PC-3 (cell line): ENCODE measurements at regions not wholly inside any gene's neighbourhood (a gene's known extent, or its start where the extent isn't known, plus 50 kb on each side); places are given as distances from the start of the nearest gene placed in this dataset.

Experiments used
- ATAC-seq: fragments of 200-7000 bp; cut with Tn5 transposase; 2 replicates; pipeline ENCODE4 v1.9.1; 2020; ENCODE audit warnings: mild to moderate bottlenecking, moderate library complexity
- BruUV-seq: library from RNA; stranded (reverse); fragments of 400-500 nt; replicated peaks from 2 replicates; lab custom pipeline; 2021; lab: Mats Ljungman, UMichigan
- CTCF ChIA-PET: fragments of 300-600 bp; sonication (Branson Sonifier 250); formaldehyde crosslinking; loops from one replicate; lab custom pipeline; 2022; ENCODE audit warnings: antibody characterized with exemption; lab: Charles Lee
- POLR2A ChIA-PET: fragments of 300-600 bp; sonication (Branson Sonifier 250); formaldehyde crosslinking; loops from one replicate; lab custom pipeline; 2022; ENCODE audit warnings: antibody characterized with exemption; ENCODE audit not compliant: unreplicated experiment; lab: Charles Lee
- DNase-seq: peaks from one replicate; pipeline ENCODE4 v3.0.0-alpha.2; 2015
- H2AFZ ChIP-seq: fragments of 300-600 bp; sonication (generic); 2 replicates; pipeline ENCODE4 v1.6.0; 2016; ENCODE audit warnings: antibody characterized with exemption, low read length
- H3F3A ChIP-seq: fragments of 300-600 bp; sonication (generic); one replicate; pipeline ENCODE4 v1.6.0; 2017; ENCODE audit warnings: antibody characterized with exemption, low read length, control low read depth, mild to moderate bottlenecking; ENCODE audit not compliant: unreplicated experiment
- H3K27ac ChIP-seq: fragments of 300-600 bp; sonication (generic); 2 replicates; pipeline ENCODE4 v1.5.1; 2016; ENCODE audit warnings: mild to moderate bottlenecking, low read length
- H3K27me3 ChIP-seq: fragments of 300-600 bp; sonication (generic); 2 replicates; pipeline ENCODE4 v1.6.1; 2016; ENCODE audit warnings: low read length, mixed read lengths
- H3K36me3 ChIP-seq: fragments of 300-600 bp; sonication (generic); 2 replicates; pipeline ENCODE4 v1.6.1; 2016; ENCODE audit warnings: low read depth, mixed run types, low read length, mixed read lengths
- H3K4me1 ChIP-seq: fragments of 300-600 bp; sonication (generic); 2 replicates; pipeline ENCODE4 v1.5.1; 2016; ENCODE audit warnings: low read length; ENCODE audit not compliant: insufficient read depth
- H3K4me2 ChIP-seq: fragments of 300-600 bp; sonication (generic); 2 replicates; pipeline ENCODE4 v1.6.0; 2016; ENCODE audit warnings: low read length
- H3K4me3 ChIP-seq: fragments of 300-600 bp; sonication (generic); 2 replicates; pipeline ENCODE4 v1.5.1; 2016; ENCODE audit warnings: mild to moderate bottlenecking, low read length, mixed read lengths
- H3K79me2 ChIP-seq: fragments of 300-600 bp; sonication (generic); 2 replicates; pipeline ENCODE4 v1.6.1; 2017; ENCODE audit warnings: low read length, mixed read lengths
- H3K9ac ChIP-seq: fragments of 300-600 bp; sonication (generic); 2 replicates; pipeline ENCODE4 v1.6.0; 2016; ENCODE audit warnings: mild to moderate bottlenecking, low read length
- H3K9me2 ChIP-seq: fragments of 300-600 bp; sonication (generic); replicated peaks from 2 replicates; pipeline ENCODE4 v1.6.1; 2016; ENCODE audit warnings: mixed run types, low read length, mixed read lengths
- H3K9me3 ChIP-seq: fragments of 300-600 bp; sonication (generic); 2 replicates; pipeline ENCODE4 v1.6.1; 2016; ENCODE audit warnings: low read length, mixed read lengths
- H4K20me1 ChIP-seq: fragments of 300-600 bp; sonication (generic); 2 replicates; pipeline ENCODE4 v1.6.1; 2016; ENCODE audit warnings: low read length, mixed read lengths
- CTCF ChIP-seq: fragments of 300-600 bp; sonication (generic); conservative IDR thresholded peaks from 2 replicates; pipeline ENCODE4 v1.5.1; 2017; ENCODE audit warnings: antibody characterized with exemption, low read depth, mild to moderate bottlenecking, low read length
- EZH2 ChIP-seq: fragments of 300-600 bp; sonication (generic); IDR thresholded peaks from one replicate; pipeline ENCODE4 v1.6.1; 2017; ENCODE audit warnings: antibody characterized with exemption, mild to moderate bottlenecking, low read length; ENCODE audit not compliant: unreplicated experiment
- EZH2phosphoT487 ChIP-seq: fragments of 300-600 bp; sonication (generic); IDR thresholded peaks from 2 replicates; pipeline ENCODE4 v1.6.1; 2018; ENCODE audit warnings: mild to moderate bottlenecking, antibody characterized with exemption, low read length, borderline replicate concordance
- intact Hi-C: fragments of 100-400 bp; cut with micrococcal nuclease; formaldehyde crosslinking; loops from 2 replicates; pipeline ENCODE4 v1.9.0; 2023

GRCh38 chr10:126844406-126844805 lies 60.8 kb upstream of the DOCK1 start:
- Histone ChIP-seq H4K20me1 (no peaks in the 10 kb centered on the region), H3K4me3 (no peak overlapping the region), H3K36me3 (no peaks in the 10 kb centered on the region), H3K4me2 (no peak overlapping the region), H3K9me3 (no peaks in the 10 kb centered on the region), H3F3A (no peaks in the 10 kb centered on the region), H3K4me1 (no peaks in the 10 kb centered on the region), H3K9ac (no peak overlapping the region), H2AFZ (no peak overlapping the region), H3K27me3 (no peaks in the 10 kb centered on the region), H3K9me2 (no peaks in the 10 kb centered on the region), H3K79me2 (no peaks in the 10 kb centered on the region), H3K27ac (no peak overlapping the region)
- CTCF ChIA-PET, result no interaction called here
- POLR2A ChIA-PET, result no interaction called here
- DNase-seq (no peak), ATAC-seq (no peak)
- intact Hi-C loops, result no loop called here
- no TSS peak for BruUV-seq
- no peak for TF ChIP-seq CTCF
- TF ChIP-seq EZH2, result no peak
- TF ChIP-seq EZH2phosphoT487, result no peak

GRCh38 chr10:126846469-126846868 lies 58.8 kb upstream of the DOCK1 start:
- H3F3A ChIP-seq, result no peaks in the 10 kb centered on the region
- TF ChIP-seq CTCF, result no peak
- no peak for TF ChIP-seq EZH2
- no peak for TF ChIP-seq EZH2phosphoT487
- no peaks in the 10 kb centered on the region for H3K79me2 ChIP-seq
- no peaks in the 10 kb centered on the region for H3K36me3 ChIP-seq
- no peaks in the 10 kb centered on the region for H3K4me1 ChIP-seq
- BruUV-seq, result no TSS peak
- H2AFZ ChIP-seq, result no peak overlapping the region
- no peak overlapping the region for H3K4me2 ChIP-seq
- intact Hi-C loops, result no loop called here
- H3K4me3 ChIP-seq, result no peak overlapping the region
- CTCF ChIA-PET, result no interaction called here
- no peaks in the 10 kb centered on the region for H3K9me2 ChIP-seq
- no peak overlapping the region for H3K9ac ChIP-seq
- H4K20me1 ChIP-seq, result no peaks in the 10 kb centered on the region
- no peak overlapping the region for H3K27ac ChIP-seq
- H3K27me3 ChIP-seq, result no peaks in the 10 kb centered on the region
- DNase-seq (no peak), ATAC-seq (no peak)
- no peaks in the 10 kb centered on the region for H3K9me3 ChIP-seq
- POLR2A ChIA-PET, result no interaction called here

- Histone ChIP-seq H2AFZ (no peak overlapping the region), H3K27me3 (no peaks in the 10 kb centered on the region), H3K4me2 (no peak overlapping the region), H3K4me3 (no peak overlapping the region), H3F3A (no peaks in the 10 kb centered on the region), H4K20me1 (no peaks in the 10 kb centered on the region), H3K27ac (no peak overlapping the region), H3K9ac (no peak overlapping the region), H3K36me3 (no peaks in the 10 kb centered on the region), H3K4me1 (no peaks in the 10 kb centered on the region), H3K79me2 (no peaks in the 10 kb centered on the region), H3K9me2 (no peaks in the 10 kb centered on the region), H3K9me3 (no peaks in the 10 kb centered on the region)
- no peak for ATAC-seq
- BruUV-seq, result no TSS peak
- DNase-seq, result no peak
- ChIA-PET POLR2A (no interaction called here), CTCF (no interaction called here)
- intact Hi-C loops, result no loop called here
- TF ChIP-seq EZH2phosphoT487 (no peak), CTCF (peak; percentile 26)
Observed at GRCh38 chr10:126846959-126847358, 58.3 kb upstream of the DOCK1 start.
